NCI-H524 treated with DMSO at 0.1 percent for 48 hours (cell line): ENCODE measurements at regions not wholly inside any gene's neighbourhood (a gene's known extent, or its start where the extent isn't known, plus 50 kb on each side); places are given as distances from the start of the nearest gene placed in this dataset.
"Not testable (repeated sequence)": the region's sequence is repeated elsewhere in the genome, so short reads cannot be mapped to it uniquely, and the experiment has no call there.

Experiments
- DNase-seq: peaks from one replicate; lab custom pipeline; 2025; lab: John Stamatoyannopoulos, UW

- not testable (repeated sequence) for DNase-seq
Observed at GRCh38 chr22:16730894-16731293, 94.3 kb downstream of the XKR3 start.

GRCh38 chr22:16727491-16727890, 97.7 kb downstream of the XKR3 start:
- not testable (repeated sequence) for DNase-seq

GRCh38 chr22:16723241-16723640, 102.0 kb downstream of the XKR3 start:
- DNase-seq, result not testable (repeated sequence)

- DNase-seq, result not testable (repeated sequence)
Observed at GRCh38 chr22:16722564-16722963, 102.6 kb downstream of the XKR3 start.

- no peak for DNase-seq
Observed at GRCh38 chr22:16721961-16722360, 103.2 kb downstream of the XKR3 start.

GRCh38 chr22:16717699-16718558, 107.3 kb downstream of the XKR3 start:
- no peak for DNase-seq

- peak; percentile 6 for DNase-seq
Observed at GRCh38 chr22:16714568-16714967, 110.6 kb downstream of the XKR3 start.

GRCh38 chr22:16702318-16702870, 109.8 kb upstream of the CCT8L2 start:
- not testable (repeated sequence) for DNase-seq

GRCh38 chr22:16700390-16700789, 107.8 kb upstream of the CCT8L2 start:
- DNase-seq, result not testable (repeated sequence)

- no peak for DNase-seq
Observed at GRCh38 chr22:16699326-16699725, 106.7 kb upstream of the CCT8L2 start.

- DNase-seq, result not testable (repeated sequence)
Observed at GRCh38 chr22:16697492-16698044, 105.0 kb upstream of the CCT8L2 start.

- not testable (repeated sequence) for DNase-seq
Observed at GRCh38 chr22:16696900-16697299, 104.3 kb upstream of the CCT8L2 start.

- DNase-seq, result no peak
Observed at GRCh38 chr22:16695261-16695660, 102.7 kb upstream of the CCT8L2 start.

- not testable (repeated sequence) for DNase-seq
Observed at GRCh38 chr22:16693747-16694146, 101.1 kb upstream of the CCT8L2 start.

- not testable (repeated sequence) for DNase-seq
Observed at GRCh38 chr22:16689358-16689757, 96.7 kb upstream of the CCT8L2 start.

GRCh38 chr22:16681290-16681689, 88.7 kb upstream of the CCT8L2 start:
- DNase-seq, result not testable (repeated sequence)

GRCh38 chr22:16680209-16680899, 87.7 kb upstream of the CCT8L2 start:
- DNase-seq, result not testable (repeated sequence)

GRCh38 chr22:16679191-16679834, 86.7 kb upstream of the CCT8L2 start:
- DNase-seq, result not testable (repeated sequence)

GRCh38 chr22:16673433-16673832, 80.8 kb upstream of the CCT8L2 start:
- not testable (repeated sequence) for DNase-seq

- not testable (repeated sequence) for DNase-seq
Observed at GRCh38 chr22:16665610-16666009, 73.0 kb upstream of the CCT8L2 start.

GRCh38 chr22:16662330-16662729, 69.7 kb upstream of the CCT8L2 start:
- not testable (repeated sequence) for DNase-seq

- DNase-seq, result not testable (repeated sequence)
Observed at GRCh38 chr22:16660989-16661388, 68.4 kb upstream of the CCT8L2 start.
